Inflammatory macrophage (primary cell): ENCODE measurements at regions not wholly inside any gene's neighbourhood (a gene's known extent, or its start where the extent isn't known, plus 50 kb on each side); places are given as distances from the start of the nearest gene placed in this dataset.

Experiments
- DNase-seq, 2 donors: peaks; one replicate each; pipeline ENCODE4 v3.0.0-alpha.2; 2020 to 2022

GRCh38 chr2:156083763-156084493 lies 248.6 kb downstream of the NR4A2 start:
- no peak for DNase-seq

GRCh38 chr2:156079845-156080244 lies 252.7 kb downstream of the NR4A2 start:
- no peak for DNase-seq

- no peak for DNase-seq
These were observed 255.3 kb downstream of the NR4A2 start for GRCh38 chr2:156077041-156077742.

- DNase-seq: no peak
These were observed 266.6 kb downstream of the NR4A2 start for GRCh38 chr2:156065912-156066311.

GRCh38 chr2:156064540-156064939 lies 268.0 kb downstream of the NR4A2 start:
- no peak for DNase-seq

- DNase-seq: no peak
These were observed 274.9 kb downstream of the NR4A2 start for GRCh38 chr2:156057647-156058046.

GRCh38 chr2:156054983-156055382 lies 277.5 kb downstream of the NR4A2 start:
- no peak for DNase-seq

GRCh38 chr2:156046900-156047299 lies 285.6 kb downstream of the NR4A2 start:
- DNase-seq: no peak

GRCh38 chr2:156042895-156043294 lies 289.6 kb downstream of the NR4A2 start:
- no peak for DNase-seq

GRCh38 chr2:156038021-156038420 lies 294.5 kb downstream of the NR4A2 start:
- DNase-seq: no peak

GRCh38 chr2:156037482-156037881 lies 295.0 kb downstream of the NR4A2 start:
- no peak for DNase-seq

- peak in 1 of 2 donors; percentile 4 for DNase-seq
These were observed 301.4 kb downstream of the NR4A2 start for GRCh38 chr2:156031121-156031520.

GRCh38 chr2:156023229-156023869 lies 309.2 kb downstream of the NR4A2 start:
- peak; percentile 2 to 41 for DNase-seq

GRCh38 chr2:156021146-156022040 lies 311.1 kb downstream of the NR4A2 start:
- DNase-seq: no peak

- DNase-seq: no peak
These were observed 313.2 kb downstream of the NR4A2 start for GRCh38 chr2:156019341-156019740.

- DNase-seq: no peak
These were observed 315.1 kb downstream of the NR4A2 start for GRCh38 chr2:156017341-156017885.

GRCh38 chr2:156009293-156009692 lies 323.2 kb downstream of the NR4A2 start:
- DNase-seq: no peak

- no peak for DNase-seq
These were observed 325.6 kb downstream of the NR4A2 start for GRCh38 chr2:156006721-156007618.

- DNase-seq: no peak
These were observed 326.4 kb downstream of the NR4A2 start for GRCh38 chr2:156005999-156006712.

GRCh38 chr2:156005531-156005930 lies 327.0 kb downstream of the NR4A2 start:
- DNase-seq: no peak

GRCh38 chr2:156004459-156004858 lies 328.1 kb downstream of the NR4A2 start:
- no peak for DNase-seq
